ENCODE measurements at regions not wholly inside any gene's neighbourhood (a gene's known extent, or its start where the extent isn't known, plus 50 kb on each side); places are given as distances from the start of the nearest gene placed in this dataset.

DNA sequence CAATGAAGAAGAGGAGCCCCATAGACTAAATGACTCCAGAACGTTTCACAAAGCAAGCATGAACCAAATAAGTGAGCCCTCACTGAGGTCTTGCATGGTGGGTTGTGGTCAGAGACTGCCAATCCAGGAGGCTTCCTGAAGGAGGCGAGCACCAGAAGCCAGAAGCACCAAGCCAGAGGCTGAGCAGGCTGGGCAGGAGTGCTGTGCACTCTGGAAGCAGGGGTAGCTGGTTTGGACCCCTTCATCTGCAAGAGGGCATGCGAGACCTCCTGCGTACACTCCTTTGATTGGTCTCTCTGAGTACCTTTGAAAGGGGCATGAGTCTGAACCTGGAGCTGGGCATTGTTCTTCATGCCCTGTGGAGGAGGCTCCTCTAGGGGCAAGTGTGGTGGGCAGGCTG is 192.5 kb downstream of the HAUS1 start:
- TF ChIP-seq ELF4 (CRISPR knock-in tag; IDR thresholded peaks at IDR 0.05; ENCODE audit: low read depth) (no peak), CTCF (IDR thresholded peaks at IDR 0.05) (no peak), IRF1 (CRISPR knock-in tag; IDR thresholded peaks at IDR 0.05) (no peak), NR3C1 (CRISPR knock-in tag; conservative IDR thresholded peaks at IDR 0.05; ENCODE audit: low read depth) (no peak), TP53 (CRISPR knock-in tag; IDR thresholded peaks at IDR 0.05) (no peak), MAX (CRISPR knock-in tag; IDR thresholded peaks at IDR 0.05) (no peak), SP1 (CRISPR knock-in tag; conservative IDR thresholded peaks at IDR 0.05) (no peak), ETV6 (CRISPR knock-in tag; IDR thresholded peaks at IDR 0.05) (no peak), TCF7 (CRISPR knock-in tag; IDR thresholded peaks at IDR 0.05; ENCODE audit: low read depth) (no peak), ZNF121 (CRISPR knock-in tag; IDR thresholded peaks at IDR 0.05) (no peak), GABPB1 (CRISPR knock-in tag; IDR thresholded peaks at IDR 0.05) (no peak), CREM (CRISPR knock-in tag; IDR thresholded peaks at IDR 0.05) (no peak)
- TF ChIP-seq, protein P1, sequence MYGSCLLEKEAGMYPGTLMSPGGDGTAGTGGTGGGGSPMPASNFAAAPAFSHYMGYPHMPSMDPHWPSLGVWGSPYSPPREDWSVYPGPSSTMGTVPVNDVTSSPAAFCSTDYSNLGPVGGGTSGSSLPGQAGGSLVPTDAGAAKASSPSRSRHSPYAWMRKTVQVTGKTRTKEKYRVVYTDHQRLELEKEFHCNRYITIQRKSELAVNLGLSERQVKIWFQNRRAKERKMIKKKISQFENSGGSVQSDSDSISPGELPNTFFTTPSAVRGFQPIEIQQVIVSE (CRISPR knock-in tag; IDR thresholded peaks at IDR 0.05; ENCODE audit: borderline replicate concordance) = no peak
